ENCODE measurements at regions not wholly inside any gene's neighbourhood (a gene's known extent, or its start where the extent isn't known, plus 50 kb on each side); places are given as distances from the start of the nearest gene placed in this dataset.

DNA sequence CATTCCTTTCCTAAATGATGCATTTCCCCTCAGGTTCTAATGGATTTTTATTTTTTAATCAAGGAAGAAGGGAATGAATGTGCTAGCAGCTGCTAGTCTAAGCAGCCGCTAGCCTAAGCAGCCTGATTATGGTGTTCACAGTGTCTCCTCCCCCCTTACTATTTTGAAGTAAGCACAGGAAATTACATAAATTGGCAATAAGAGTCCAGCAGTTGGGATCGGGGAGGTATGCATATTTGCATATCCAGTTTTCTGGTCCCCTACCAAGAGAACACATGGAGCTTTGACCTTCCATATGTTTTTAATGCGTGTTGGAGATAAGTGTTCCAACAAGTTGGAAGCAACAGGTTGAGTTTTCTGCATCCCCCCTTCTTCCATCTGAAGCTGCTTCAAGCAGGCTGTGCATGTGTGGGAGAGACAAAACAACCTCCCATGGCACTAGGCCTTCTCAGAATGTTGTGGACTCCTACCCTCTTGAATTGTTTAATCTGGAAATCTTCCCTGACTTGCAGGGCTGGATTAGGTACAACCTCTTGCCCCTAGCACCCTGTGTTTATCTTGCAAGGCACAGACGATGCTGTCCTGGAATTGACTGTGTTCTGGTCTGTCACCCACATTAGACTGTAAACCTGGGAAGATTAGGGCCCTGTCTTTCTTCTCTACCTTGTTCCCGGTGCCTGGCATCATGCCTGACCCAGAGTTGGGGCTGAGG lies 124.8 kb upstream of the LRIG1 start:
- TF ChIP-seq POLR2AphosphoS5 (IDR thresholded peaks at IDR 0.05; ENCODE audit: low read depth, low read length) (no peak), SPI1 (IDR thresholded peaks at IDR 0.05; ENCODE audit: low read depth, low read length) (no peak)
